Ascending aorta (tissue), 2 donors: ENCODE measurements at regions not wholly inside any gene's neighbourhood (a gene's known extent, or its start where the extent isn't known, plus 50 kb on each side); places are given as distances from the start of the nearest gene placed in this dataset.

ENCODE experiments used
- DNase-seq, 2 donors: peaks; one replicate each; pipeline ENCODE4 v3.0.0-alpha.2; 2019; ENCODE audit warnings: low spot score in 2 of 2
- H3K27ac ChIP-seq, 2 donors: fragments of 200-600 bp; sonication (generic); one replicate each; pipeline ENCODE4 v1.5.1; 2016 to 2017; ENCODE audit warnings: mild to moderate bottlenecking in 1 of 2
- H3K27me3 ChIP-seq: fragments of 200-600 bp; sonication (generic); one replicate; pipeline ENCODE4 v1.5.1; 2017
- H3K36me3 ChIP-seq, 2 donors: fragments of 200-600 bp; sonication (generic); one replicate each; pipeline ENCODE4 v1.5.1; 2016
- H3K4me1 ChIP-seq, 2 donors: fragments of 200-600 bp; sonication (generic); one replicate each; pipeline ENCODE4 v1.5.1; 2016 to 2017; ENCODE audit warnings: mild to moderate bottlenecking in 1 of 2
- H3K4me3 ChIP-seq, 2 donors: fragments of 200-600 bp; sonication (generic); one replicate each; pipeline ENCODE4 v1.5.1; 2016 to 2017; ENCODE audit warnings: mild to moderate bottlenecking in 1 of 2
- H3K9me3 ChIP-seq, 2 donors: fragments of 200-600 bp; sonication (generic); one replicate each; pipeline ENCODE4 v1.5.1; 2016
- intact Hi-C: fragments of 100-400 bp; cut with DNase I; formaldehyde crosslinking; loops from one replicate; pipeline ENCODE4 v1.15.1; 2023
- TF ChIP-seq, protein P1 (sequence below), 3 experiments: fragments of 200-600 bp in 2 of 3; fragments of 450-650 bp in 1 of 3; sonication (generic) in 2 of 3; IDR thresholded peaks; one replicate each; pipeline ENCODE4 v1.5.1; 2016 to 2019; ENCODE audit warnings: antibody characterized with exemption in 3 of 3, mild to moderate bottlenecking in 1 of 3, moderate library complexity in 1 of 3

GRCh38 chr21:35681946-35682345 lies 378.4 kb downstream of the SETD4 start:
- intact Hi-C loops: no loop called here
- TF ChIP-seq, protein P1, sequence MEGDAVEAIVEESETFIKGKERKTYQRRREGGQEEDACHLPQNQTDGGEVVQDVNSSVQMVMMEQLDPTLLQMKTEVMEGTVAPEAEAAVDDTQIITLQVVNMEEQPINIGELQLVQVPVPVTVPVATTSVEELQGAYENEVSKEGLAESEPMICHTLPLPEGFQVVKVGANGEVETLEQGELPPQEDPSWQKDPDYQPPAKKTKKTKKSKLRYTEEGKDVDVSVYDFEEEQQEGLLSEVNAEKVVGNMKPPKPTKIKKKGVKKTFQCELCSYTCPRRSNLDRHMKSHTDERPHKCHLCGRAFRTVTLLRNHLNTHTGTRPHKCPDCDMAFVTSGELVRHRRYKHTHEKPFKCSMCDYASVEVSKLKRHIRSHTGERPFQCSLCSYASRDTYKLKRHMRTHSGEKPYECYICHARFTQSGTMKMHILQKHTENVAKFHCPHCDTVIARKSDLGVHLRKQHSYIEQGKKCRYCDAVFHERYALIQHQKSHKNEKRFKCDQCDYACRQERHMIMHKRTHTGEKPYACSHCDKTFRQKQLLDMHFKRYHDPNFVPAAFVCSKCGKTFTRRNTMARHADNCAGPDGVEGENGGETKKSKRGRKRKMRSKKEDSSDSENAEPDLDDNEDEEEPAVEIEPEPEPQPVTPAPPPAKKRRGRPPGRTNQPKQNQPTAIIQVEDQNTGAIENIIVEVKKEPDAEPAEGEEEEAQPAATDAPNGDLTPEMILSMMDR (IDR thresholded peaks at IDR 0.05): no peak
- H3K9me3 ChIP-seq: no peaks in the 10 kb centered on the region
- H3K27me3 ChIP-seq: no peaks in the 10 kb centered on the region
- DNase-seq: no peak
- no peaks in the 10 kb centered on the region for H3K36me3 ChIP-seq
- no peak overlapping the region for H3K4me3 ChIP-seq
- no peak overlapping the region for H3K27ac ChIP-seq
- no peaks in the 10 kb centered on the region for H3K4me1 ChIP-seq

DNA sequence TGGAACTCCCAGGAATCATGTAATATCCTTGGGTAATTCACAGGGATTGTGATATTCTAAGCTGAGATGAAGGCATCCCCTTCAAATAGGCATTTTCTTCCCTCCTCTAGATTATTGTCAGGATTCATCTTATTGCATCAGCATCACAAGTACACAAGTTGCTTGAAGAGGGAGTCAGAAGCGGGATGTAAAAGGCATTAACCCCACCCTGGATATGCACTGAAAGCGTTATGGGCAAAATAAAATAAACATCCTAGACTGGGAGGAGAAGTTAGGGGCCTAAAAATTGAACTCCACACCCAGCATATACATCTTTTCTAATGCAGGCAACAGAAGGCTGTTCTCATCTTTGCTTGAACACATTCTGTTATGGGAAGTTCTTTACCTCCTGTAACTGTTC lies 381.2 kb downstream of the SETD4 start:
- no peak for DNase-seq
- H3K27ac ChIP-seq: no peak overlapping the region
- no peaks in the 10 kb centered on the region for H3K36me3 ChIP-seq
- TF ChIP-seq, protein P1 (IDR thresholded peaks at IDR 0.05): no peak
- no peaks in the 10 kb centered on the region for H3K9me3 ChIP-seq
- H3K27me3 ChIP-seq: no peaks in the 10 kb centered on the region
- H3K4me1 ChIP-seq: no peaks in the 10 kb centered on the region
- intact Hi-C loops: no loop called here
- H3K4me3 ChIP-seq: no peak overlapping the region

- DNase-seq: no peak
- intact Hi-C loops: no loop called here
- TF ChIP-seq, protein P1 (IDR thresholded peaks at IDR 0.05): no peak
- H3K27ac ChIP-seq: no peak overlapping the region
- no peak overlapping the region for H3K4me3 ChIP-seq
- no peaks in the 10 kb centered on the region for H3K9me3 ChIP-seq
- no peaks in the 10 kb centered on the region for H3K27me3 ChIP-seq
- no peaks in the 10 kb centered on the region for H3K36me3 ChIP-seq
- H3K4me1 ChIP-seq: no peaks in the 10 kb centered on the region
Observed at GRCh38 chr21:35678393-35678792, 381.9 kb downstream of the SETD4 start.

DNA sequence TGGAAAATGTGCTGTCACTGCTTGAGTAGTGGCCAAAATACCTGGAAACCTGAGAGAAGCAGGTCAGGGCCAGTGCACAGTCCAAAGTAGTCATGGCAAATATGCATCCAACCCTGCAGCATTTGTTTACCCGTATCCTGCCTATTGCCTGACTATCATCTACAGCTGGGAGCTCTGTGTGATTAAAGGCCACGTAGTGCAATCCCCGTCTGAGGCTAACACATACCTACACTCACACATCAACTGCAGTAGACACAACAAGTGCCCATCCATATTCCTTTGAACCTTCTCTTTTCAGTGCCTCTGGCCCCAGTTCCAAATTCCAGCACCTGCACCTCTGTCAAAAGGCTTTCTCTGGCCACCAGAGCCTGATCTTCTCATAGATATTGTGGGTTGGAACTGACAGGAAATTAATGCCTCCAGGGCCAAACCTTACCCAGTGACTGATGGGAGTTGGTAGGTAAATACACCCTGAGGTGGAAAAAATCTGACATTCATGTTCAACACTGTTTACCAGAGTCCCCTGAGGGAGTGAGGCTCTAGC lies 383.0 kb downstream of the SETD4 start:
- no peaks in the 10 kb centered on the region for H3K4me1 ChIP-seq
- no peaks in the 10 kb centered on the region for H3K36me3 ChIP-seq
- DNase-seq: no peak
- no peak overlapping the region for H3K27ac ChIP-seq
- intact Hi-C loops: no loop called here
- no peaks in the 10 kb centered on the region for H3K9me3 ChIP-seq
- H3K27me3 ChIP-seq: no peaks in the 10 kb centered on the region
- TF ChIP-seq, protein P1 (IDR thresholded peaks at IDR 0.05): no peak
- H3K4me3 ChIP-seq: no peak overlapping the region

GRCh38 chr21:35674895-35675470 lies 385.3 kb downstream of the SETD4 start:
- no peaks in the 10 kb centered on the region for H3K27me3 ChIP-seq
- DNase-seq: no peak
- no peaks in the 10 kb centered on the region for H3K36me3 ChIP-seq
- intact Hi-C loops: no loop called here
- no peaks in the 10 kb centered on the region for H3K4me1 ChIP-seq
- H3K9me3 ChIP-seq: no peaks in the 10 kb centered on the region
- TF ChIP-seq, protein P1 (IDR thresholded peaks at IDR 0.05): no peak
- no peak overlapping the region for H3K27ac ChIP-seq
- no peak overlapping the region for H3K4me3 ChIP-seq
